Vagina (tissue), 2 donors: ENCODE measurements at regions not wholly inside any gene's neighbourhood (a gene's known extent, or its start where the extent isn't known, plus 50 kb on each side); places are given as distances from the start of the nearest gene placed in this dataset.

Experiments
- POLR2A ChIP-seq, 2 donors: fragments of 450-650 bp; IDR thresholded peaks; one replicate each; pipeline ENCODE4 v1.6.1; 2017; ENCODE audit warnings: antibody characterized with exemption in 2 of 2, mild to moderate bottlenecking in 2 of 2, moderate library complexity in 2 of 2
- POLR2AphosphoS5 ChIP-seq, 2 donors: sonication (generic); formaldehyde crosslinking; IDR thresholded peaks; one replicate each; pipeline ENCODE4 v1.9.0; 2017; ENCODE audit warnings: antibody characterized with exemption in 2 of 2, mild to moderate bottlenecking in 2 of 2, low read depth in 1 of 2; ENCODE audit not compliant: insufficient read depth in 1 of 2
- TF ChIP-seq, protein P1 (sequence below), 3 experiments: fragments of 450-650 bp in 2 of 3; fragments of 200-600 bp in 1 of 3; sonication (generic) in 1 of 3; IDR thresholded peaks; one replicate each; pipeline ENCODE4 v1.5.1; 2017 to 2019; ENCODE audit warnings: antibody characterized with exemption in 3 of 3, mild to moderate bottlenecking in 2 of 3, moderate library complexity in 2 of 3

DNA sequence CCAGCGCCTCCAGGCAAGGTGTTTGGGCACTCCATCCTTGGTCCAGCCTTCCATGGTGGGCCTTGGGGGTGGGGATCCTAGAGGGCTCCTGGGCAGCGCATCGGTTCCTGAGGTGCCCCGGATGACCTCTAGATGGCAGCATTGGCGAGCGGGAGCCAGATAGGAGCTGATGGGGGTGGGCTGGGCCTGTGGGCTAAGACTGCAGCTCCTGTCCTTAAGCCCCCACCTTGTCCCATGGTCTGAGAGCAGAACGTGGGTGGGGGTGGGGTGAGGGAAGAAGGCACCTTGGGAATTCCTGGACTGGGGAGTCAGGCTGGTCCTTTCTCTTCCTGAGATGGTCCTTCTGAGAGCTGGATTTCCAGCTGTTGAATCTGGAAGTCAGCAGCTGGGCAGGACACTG, 93.4 kb upstream of the CSF3R start:
- TF ChIP-seq, protein P1, sequence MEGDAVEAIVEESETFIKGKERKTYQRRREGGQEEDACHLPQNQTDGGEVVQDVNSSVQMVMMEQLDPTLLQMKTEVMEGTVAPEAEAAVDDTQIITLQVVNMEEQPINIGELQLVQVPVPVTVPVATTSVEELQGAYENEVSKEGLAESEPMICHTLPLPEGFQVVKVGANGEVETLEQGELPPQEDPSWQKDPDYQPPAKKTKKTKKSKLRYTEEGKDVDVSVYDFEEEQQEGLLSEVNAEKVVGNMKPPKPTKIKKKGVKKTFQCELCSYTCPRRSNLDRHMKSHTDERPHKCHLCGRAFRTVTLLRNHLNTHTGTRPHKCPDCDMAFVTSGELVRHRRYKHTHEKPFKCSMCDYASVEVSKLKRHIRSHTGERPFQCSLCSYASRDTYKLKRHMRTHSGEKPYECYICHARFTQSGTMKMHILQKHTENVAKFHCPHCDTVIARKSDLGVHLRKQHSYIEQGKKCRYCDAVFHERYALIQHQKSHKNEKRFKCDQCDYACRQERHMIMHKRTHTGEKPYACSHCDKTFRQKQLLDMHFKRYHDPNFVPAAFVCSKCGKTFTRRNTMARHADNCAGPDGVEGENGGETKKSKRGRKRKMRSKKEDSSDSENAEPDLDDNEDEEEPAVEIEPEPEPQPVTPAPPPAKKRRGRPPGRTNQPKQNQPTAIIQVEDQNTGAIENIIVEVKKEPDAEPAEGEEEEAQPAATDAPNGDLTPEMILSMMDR (IDR thresholded peaks at IDR 0.05), result peak in 1 of 3 experiments; percentile 31
- TF ChIP-seq POLR2A (IDR thresholded peaks at IDR 0.05), result no peak
- no peak for TF ChIP-seq POLR2AphosphoS5 (IDR thresholded peaks at IDR 0.05; ENCODE audit: insufficient read depth in 1 of 2, low read depth in 1 of 2)
